ENCODE measurements at regions not wholly inside any gene's neighbourhood (a gene's known extent, or its start where the extent isn't known, plus 50 kb on each side); places are given as distances from the start of the nearest gene placed in this dataset.

DNA sequence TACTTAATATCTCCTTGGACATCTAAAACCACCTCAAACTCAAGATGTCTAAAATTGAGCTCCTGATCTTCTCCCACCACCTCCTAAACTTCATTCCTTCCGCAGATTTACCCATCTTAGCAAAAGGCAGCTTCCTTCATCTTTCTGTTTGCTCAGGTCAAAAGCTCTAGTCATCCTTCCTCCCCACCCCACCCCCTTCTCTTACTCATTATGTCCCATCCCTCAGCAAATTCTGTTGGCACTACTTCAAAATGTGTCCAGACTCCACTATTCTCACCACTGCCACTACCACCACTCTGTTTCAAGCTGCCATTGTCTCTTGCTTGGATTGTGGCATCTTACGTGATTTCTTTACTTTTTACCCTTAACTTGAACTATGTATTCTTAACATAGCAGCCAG, 59.2 kb upstream of the ZDHHC17 start:
- no peaks in the 10 kb centered on the region for H3K9me3 ChIP-seq (ENCODE audit: control insufficient read depth, low read length)
- H3K36me3 ChIP-seq (ENCODE audit: control insufficient read depth in 1 of 2, insufficient read depth in 2 of 2, low read length in 1 of 2) = no peaks in the 10 kb centered on the region
- DNase-seq = no peak
- H3K27ac ChIP-seq (ENCODE audit: low read depth in 1 of 2, low read length in 2 of 2) = no peak overlapping the region
- no peak for ATAC-seq (ENCODE audit: low FRiP score)
- no peaks in the 10 kb centered on the region for H3K4me1 ChIP-seq (ENCODE audit: control insufficient read depth in 1 of 2, insufficient read depth in 2 of 2, low read length in 2 of 2)
- H3K4me3 ChIP-seq (ENCODE audit: low read length in 2 of 2) = no peak overlapping the region
- intact Hi-C loops (cut with DNase I) = loop anchor here in 1 of 2 donors (5.0 kb wide), 1 partner anchor 38 kb away; no protein-coding TSS in a partner anchor
- 93 to 99% methylated on average over 2 of the region's 2 CpGs for WGBS, 2 donors
- no peaks in the 10 kb centered on the region for H3K27me3 ChIP-seq (ENCODE audit: control insufficient read depth in 1 of 2, insufficient read depth in 2 of 2, low read length in 1 of 2)

GRCh38 chr12:76706101-76706500, 57.8 kb upstream of the ZDHHC17 start:
- intact Hi-C loops (cut with DNase I) = loop anchor here in 1 of 2 donors (5.0 kb wide), 1 partner anchor 36 kb away; no protein-coding TSS in a partner anchor
- H3K36me3 ChIP-seq (ENCODE audit: control insufficient read depth in 1 of 2, insufficient read depth in 2 of 2, low read length in 1 of 2) = no peaks in the 10 kb centered on the region
- H3K4me3 ChIP-seq (ENCODE audit: low read length in 2 of 2) = no peak overlapping the region
- no peaks in the 10 kb centered on the region for H3K4me1 ChIP-seq (ENCODE audit: control insufficient read depth in 1 of 2, insufficient read depth in 2 of 2, low read length in 2 of 2)
- no peak for ATAC-seq (ENCODE audit: low FRiP score)
- no peak overlapping the region for H3K27ac ChIP-seq (ENCODE audit: low read depth in 1 of 2, low read length in 2 of 2)
- DNase-seq = no peak
- no peaks in the 10 kb centered on the region for H3K9me3 ChIP-seq (ENCODE audit: control insufficient read depth, low read length)
- H3K27me3 ChIP-seq (ENCODE audit: control insufficient read depth in 1 of 2, insufficient read depth in 2 of 2, low read length in 1 of 2) = no peaks in the 10 kb centered on the region

DNA sequence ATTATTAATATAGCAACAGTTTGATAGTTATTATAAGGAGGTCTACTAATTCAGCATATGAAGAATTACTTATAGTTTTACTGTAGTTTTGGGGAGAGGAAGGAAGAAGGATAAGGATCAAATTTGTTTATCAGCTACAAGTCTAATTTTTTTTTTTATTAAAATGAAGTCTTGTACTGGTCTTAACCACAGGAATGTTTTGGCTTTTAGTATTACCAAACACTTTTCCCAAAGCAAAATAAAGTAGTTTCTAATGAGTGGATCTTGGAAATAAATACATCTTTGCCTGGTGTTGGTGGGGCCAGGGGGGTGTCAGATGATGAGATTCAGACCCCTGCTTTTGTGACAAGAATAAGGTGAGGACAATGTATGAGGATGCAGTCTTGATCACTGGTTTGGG, 57.2 kb upstream of the ZDHHC17 start:
- Histone ChIP-seq H3K4me1 (ENCODE audit: control insufficient read depth in 1 of 2, insufficient read depth in 2 of 2, low read length in 2 of 2) (no peaks in the 10 kb centered on the region), H3K9me3 (ENCODE audit: control insufficient read depth, low read length) (no peaks in the 10 kb centered on the region), H3K27ac (ENCODE audit: low read depth in 1 of 2, low read length in 2 of 2) (no peak overlapping the region), H3K4me3 (ENCODE audit: low read length in 2 of 2) (no peak overlapping the region), H3K36me3 (ENCODE audit: control insufficient read depth in 1 of 2, insufficient read depth in 2 of 2, low read length in 1 of 2) (no peaks in the 10 kb centered on the region), H3K27me3 (ENCODE audit: control insufficient read depth in 1 of 2, insufficient read depth in 2 of 2, low read length in 1 of 2) (no peaks in the 10 kb centered on the region)
- DNase-seq = no peak
- intact Hi-C loops (cut with DNase I) = loop anchor here in 1 of 2 donors (5.0 kb wide), 1 partner anchor 36 kb away; no protein-coding TSS in a partner anchor
- no peak for ATAC-seq (ENCODE audit: low FRiP score)

DNA sequence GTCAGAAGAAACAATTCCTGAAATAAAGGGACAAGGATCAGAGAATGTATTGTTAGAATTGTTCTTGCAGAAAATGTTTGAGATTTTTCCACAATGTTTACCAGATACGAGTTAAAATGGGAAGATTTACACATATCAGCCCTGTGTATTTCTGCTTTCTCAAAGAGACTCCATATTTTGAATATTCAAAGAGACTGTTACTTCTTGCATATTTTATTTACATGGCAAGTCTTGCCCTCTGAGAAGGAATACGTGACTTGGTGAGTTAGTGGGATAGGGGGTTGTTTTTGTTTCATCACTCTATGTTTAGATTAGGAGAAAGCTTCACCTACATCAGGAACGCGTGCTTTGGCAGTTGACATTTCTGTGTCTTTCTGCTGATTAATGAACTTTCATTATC, 56.1 kb upstream of the ZDHHC17 start:
- H3K27ac ChIP-seq (ENCODE audit: low read depth in 1 of 2, low read length in 2 of 2) = no peak overlapping the region
- H3K9me3 ChIP-seq (ENCODE audit: control insufficient read depth, low read length) = no peaks in the 10 kb centered on the region
- no peaks in the 10 kb centered on the region for H3K27me3 ChIP-seq (ENCODE audit: control insufficient read depth in 1 of 2, insufficient read depth in 2 of 2, low read length in 1 of 2)
- ATAC-seq (ENCODE audit: low FRiP score) (no peak), DNase-seq (no peak)
- no peak overlapping the region for H3K4me3 ChIP-seq (ENCODE audit: low read length in 2 of 2)
- no peaks in the 10 kb centered on the region for H3K36me3 ChIP-seq (ENCODE audit: control insufficient read depth in 1 of 2, insufficient read depth in 2 of 2, low read length in 1 of 2)
- H3K4me1 ChIP-seq (ENCODE audit: control insufficient read depth in 1 of 2, insufficient read depth in 2 of 2, low read length in 2 of 2) = no peaks in the 10 kb centered on the region
- intact Hi-C loops (cut with DNase I) = loop anchor here in 1 of 2 donors (5.0 kb wide), 1 partner anchor 35 kb away; no protein-coding TSS in a partner anchor
- WGBS, 2 donors = 69 to 72% methylated on average over 4 of the region's 4 CpGs

DNA sequence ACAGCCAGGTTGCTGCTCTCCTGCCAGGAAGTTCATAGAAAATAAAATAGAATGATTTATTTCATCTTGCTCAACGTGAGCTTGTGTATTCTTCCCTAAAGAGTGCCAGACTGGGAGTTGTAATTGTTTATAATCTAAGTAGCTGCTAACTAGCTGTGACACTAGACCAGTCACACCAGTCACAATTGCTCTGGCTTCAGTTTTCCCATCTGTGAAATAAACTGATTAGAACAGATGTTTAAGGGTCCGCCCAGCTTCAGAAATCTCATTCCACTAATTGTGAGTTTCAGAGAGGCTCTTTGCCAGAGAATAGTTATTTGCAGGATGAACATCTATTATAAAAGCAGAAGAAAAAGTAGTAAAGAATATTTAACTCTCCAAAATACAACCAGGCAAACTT, 55.6 kb upstream of the ZDHHC17 start:
- no peak for DNase-seq

GRCh38 chr12:76711241-76711640, 52.7 kb upstream of the ZDHHC17 start:
- Histone ChIP-seq H3K27me3 (ENCODE audit: control insufficient read depth in 1 of 2, insufficient read depth in 2 of 2, low read length in 1 of 2) (no peaks in the 10 kb centered on the region), H3K9me3 (ENCODE audit: control insufficient read depth, low read length) (no peaks in the 10 kb centered on the region), H3K4me1 (ENCODE audit: control insufficient read depth in 1 of 2, insufficient read depth in 2 of 2, low read length in 2 of 2) (no peaks in the 10 kb centered on the region), H3K27ac (ENCODE audit: low read depth in 1 of 2, low read length in 2 of 2) (no peak overlapping the region), H3K4me3 (ENCODE audit: low read length in 2 of 2) (no peak overlapping the region), H3K36me3 (ENCODE audit: control insufficient read depth in 1 of 2, insufficient read depth in 2 of 2, low read length in 1 of 2) (no peaks in the 10 kb centered on the region)
- intact Hi-C loops (cut with DNase I) = no loop called here
- 58 to 66% methylated on average over 3 of the region's 3 CpGs for WGBS, 2 donors
- ATAC-seq (ENCODE audit: low FRiP score) (no peak), DNase-seq (no peak)

More for the DNA sequence above, 55.6 kb upstream of the ZDHHC17 start:
- Histone ChIP-seq H3K4me1 (ENCODE audit: control insufficient read depth in 1 of 2, insufficient read depth in 2 of 2, low read length in 2 of 2) (no peaks in the 10 kb centered on the region), H3K27me3 (ENCODE audit: control insufficient read depth in 1 of 2, insufficient read depth in 2 of 2, low read length in 1 of 2) (no peaks in the 10 kb centered on the region), H3K27ac (ENCODE audit: low read depth in 1 of 2, low read length in 2 of 2) (no peak overlapping the region), H3K36me3 (ENCODE audit: control insufficient read depth in 1 of 2, insufficient read depth in 2 of 2, low read length in 1 of 2) (no peaks in the 10 kb centered on the region), H3K9me3 (ENCODE audit: control insufficient read depth, low read length) (no peaks in the 10 kb centered on the region), H3K4me3 (ENCODE audit: low read length in 2 of 2) (no peak overlapping the region)
- WGBS, 2 donors = 61 to 62% methylated on average over 2 of the region's 2 CpGs
- intact Hi-C loops (cut with DNase I) = loop anchor here in 1 of 2 donors (5.0 kb wide), 1 partner anchor 34 kb away; no protein-coding TSS in a partner anchor
- ATAC-seq (ENCODE audit: low FRiP score) = no peak

GRCh38 chr12:76713130-76713529, 50.8 kb upstream of the ZDHHC17 start:
- no peaks in the 10 kb centered on the region for H3K4me1 ChIP-seq (ENCODE audit: control insufficient read depth in 1 of 2, insufficient read depth in 2 of 2, low read length in 2 of 2)
- H3K9me3 ChIP-seq (ENCODE audit: control insufficient read depth, low read length) = no peaks in the 10 kb centered on the region
- H3K27me3 ChIP-seq (ENCODE audit: control insufficient read depth in 1 of 2, insufficient read depth in 2 of 2, low read length in 1 of 2) = no peaks in the 10 kb centered on the region
- no peak for DNase-seq
- 67 to 71% methylated on average over 4 of the region's 4 CpGs for WGBS, 2 donors
- no peak overlapping the region for H3K27ac ChIP-seq (ENCODE audit: low read depth in 1 of 2, low read length in 2 of 2)
- H3K36me3 ChIP-seq (ENCODE audit: control insufficient read depth in 1 of 2, insufficient read depth in 2 of 2, low read length in 1 of 2) = no peaks in the 10 kb centered on the region
- H3K4me3 ChIP-seq (ENCODE audit: low read length in 2 of 2) = no peak overlapping the region
- intact Hi-C loops (cut with DNase I) = no loop called here
- no peak for ATAC-seq (ENCODE audit: low FRiP score)

- Histone ChIP-seq H3K4me1 (ENCODE audit: control insufficient read depth in 1 of 2, insufficient read depth in 2 of 2, low read length in 2 of 2) (no peaks in the 10 kb centered on the region), H3K9me3 (ENCODE audit: control insufficient read depth, low read length) (no peaks in the 10 kb centered on the region), H3K36me3 (ENCODE audit: control insufficient read depth in 1 of 2, insufficient read depth in 2 of 2, low read length in 1 of 2) (no peaks in the 10 kb centered on the region), H3K27ac (ENCODE audit: low read depth in 1 of 2, low read length in 2 of 2) (no peak overlapping the region), H3K4me3 (ENCODE audit: low read length in 2 of 2) (no peak overlapping the region), H3K27me3 (ENCODE audit: control insufficient read depth in 1 of 2, insufficient read depth in 2 of 2, low read length in 1 of 2) (no peaks in the 10 kb centered on the region)
- ATAC-seq (ENCODE audit: low FRiP score) = no peak
- intact Hi-C loops (cut with DNase I) = no loop called here
- no peak for DNase-seq
Measured at GRCh38 chr12:76713986-76714385, 49.9 kb upstream of the ZDHHC17 start.

All from aorta (tissue), 5 donors.